H1 (cell line): ENCODE measurements at regions not wholly inside any gene's neighbourhood (a gene's known extent, or its start where the extent isn't known, plus 50 kb on each side); places are given as distances from the start of the nearest gene placed in this dataset.

Experiments used
- CTCF ChIA-PET: fragments of 300-600 bp; sonication (Branson Sonifier 250); formaldehyde crosslinking; loops from one replicate; lab custom pipeline; 2021; ENCODE audit not compliant: partially characterized antibody; lab: Charles Lee
- POLR2A ChIA-PET: fragments of 300-600 bp; sonication (Branson Sonifier 250); formaldehyde crosslinking; loops from one replicate; lab custom pipeline; 2021; ENCODE audit warnings: inconsistent platforms; ENCODE audit not compliant: partially characterized antibody; lab: Charles Lee
- DNase-seq, 2 experiments: peaks; one replicate each; pipeline versions ENCODE4 v3.0.0 to v3.0.0-alpha.2; 2010 to 2022; ENCODE audit warnings: low spot score in 2 of 2, low read depth in 1 of 2, mixed read lengths in 1 of 2
- FAIRE-seq: peaks from 2 replicates; lab custom pipeline; 2011; peaks lifted over from hg19 to GRCh38; lab: Jason Lieb, UNC
- H2AFZ ChIP-seq: 2 replicates; pipeline ENCODE4 v1.8.1; 2012; ENCODE audit warnings: low read length, inconsistent platforms
- H2AK5ac ChIP-seq: 2 replicates; pipeline ENCODE4 v1.6.1; 2013; ENCODE audit warnings: low read depth, low read length
- H2BK120ac ChIP-seq: replicated peaks from 2 replicates; pipeline ENCODE3; 2013; ENCODE audit warnings: low read depth, low read length, inconsistent platforms
- H2BK12ac ChIP-seq: 2 replicates; pipeline ENCODE4 v1.6.1; 2013; ENCODE audit warnings: low read depth, low read length
- H2BK15ac ChIP-seq: 2 replicates; pipeline ENCODE4 v1.6.1; 2013; ENCODE audit warnings: low read length
- H2BK20ac ChIP-seq: 2 replicates; pipeline ENCODE4 v1.6.1; 2013; ENCODE audit warnings: low read length
- H2BK5ac ChIP-seq: 2 replicates; pipeline ENCODE4 v1.6.1; 2013; ENCODE audit warnings: low read depth, low read length
- H3K14ac ChIP-seq: 2 replicates; pipeline ENCODE4 v1.6.1; 2013; ENCODE audit warnings: inconsistent platforms; ENCODE audit not compliant: insufficient read length
- H3K18ac ChIP-seq: 2 replicates; pipeline ENCODE4 v1.6.1; 2013; ENCODE audit warnings: low read length; ENCODE audit errors: extremely low read depth
- H3K23ac ChIP-seq: 2 replicates; pipeline ENCODE4 v1.6.1; 2013; ENCODE audit warnings: inconsistent platforms; ENCODE audit not compliant: insufficient read length
- H3K23me2 ChIP-seq: 2 replicates; pipeline ENCODE4 v1.6.1; 2013; ENCODE audit warnings: low read depth, low read length
- H3K27ac ChIP-seq: 2 replicates; pipeline ENCODE4 v1.6.1; 2011; ENCODE audit warnings: low read depth, low read length, inconsistent platforms
- H3K27me3 ChIP-seq, 4 experiments: replicated peaks in 1 of 4; 1 replicate in 1 of 4; 2 replicates in 3 of 4; pipeline versions ENCODE4 v1.6.1 to v1.8.1; 2011 to 2013; ENCODE audit warnings: low read length in 3 of 4, mild to moderate bottlenecking in 3 of 4, inconsistent platforms in 2 of 4, mixed read lengths in 2 of 4, moderate library complexity in 1 of 4; ENCODE audit not compliant: control insufficient read depth in 3 of 4, insufficient read depth in 3 of 4; ENCODE audit errors: extremely low read depth in 1 of 4
- H3K36me3 ChIP-seq, 4 experiments: 2 replicates each; pipeline versions ENCODE4 v1.6.1 to v1.8.1; 2011 to 2013; ENCODE audit warnings: mild to moderate bottlenecking in 4 of 4, low read length in 3 of 4, moderate library complexity in 2 of 4, control low read depth in 1 of 4, inconsistent platforms in 1 of 4; ENCODE audit not compliant: insufficient read depth in 4 of 4, control insufficient read depth in 2 of 4
- H3K4ac ChIP-seq: replicated peaks from 2 replicates; pipeline ENCODE3; 2013; ENCODE audit warnings: low read length, low read depth, mixed read lengths, inconsistent platforms; ENCODE audit not compliant: insufficient read length
- H3K4me1 ChIP-seq, 4 experiments: replicated peaks in 1 of 4; 1 replicate in 1 of 4; 2 replicates in 3 of 4; pipeline versions ENCODE4 v1.6.1 to v1.8.1; 2011 to 2013; ENCODE audit warnings: low read length in 3 of 4, inconsistent platforms in 2 of 4, mixed read lengths in 1 of 4; ENCODE audit not compliant: insufficient read depth in 4 of 4, control insufficient read depth in 3 of 4
- H3K4me2 ChIP-seq, 2 experiments: 2 replicates each; pipeline versions ENCODE4 v1.6.1 to v1.8.1; 2011 to 2013; ENCODE audit warnings: low read depth in 2 of 2, low read length in 2 of 2, control low read depth in 1 of 2, inconsistent platforms in 1 of 2, mild to moderate bottlenecking in 1 of 2; ENCODE audit not compliant: insufficient read depth in 1 of 2
- H3K4me3 ChIP-seq, 4 experiments: fragments of 200-600, 300-600 bp in 1 of 4; sonication (generic), shearing (Covaris generic), sonication (Bioruptor Twin) in 1 of 4; 2 replicates each; pipeline versions ENCODE4 v1.5.1 to v1.8.1; 2011 to 2016; ENCODE audit warnings: low read length in 4 of 4, low read depth in 3 of 4, control low read depth in 2 of 4, inconsistent platforms in 2 of 4, mild to moderate bottlenecking in 2 of 4, mixed read lengths in 1 of 4, moderate library complexity in 1 of 4; ENCODE audit not compliant: insufficient read depth in 2 of 4; ENCODE audit errors: extremely low read depth in 1 of 4
- H3K56ac ChIP-seq: replicated peaks from 2 replicates; pipeline ENCODE3; 2013; ENCODE audit warnings: low read depth, mild to moderate bottlenecking, mixed read lengths, low read length, inconsistent platforms; ENCODE audit not compliant: insufficient read length
- H3K79me1 ChIP-seq: 2 replicates; pipeline ENCODE4 v1.6.1; 2013; ENCODE audit warnings: low read depth, low read length, control low read depth
- H3K79me2 ChIP-seq, 2 experiments: 2 replicates each; pipeline versions ENCODE4 v1.6.1 to v1.8.1; 2012 to 2013; ENCODE audit warnings: low read length in 2 of 2, mild to moderate bottlenecking in 2 of 2, inconsistent platforms in 1 of 2; ENCODE audit not compliant: insufficient read depth in 2 of 2, control insufficient read depth in 1 of 2
- H3K9ac ChIP-seq, 4 experiments: replicated peaks in 1 of 4; 1 replicate in 1 of 4; 2 replicates in 3 of 4; pipeline versions ENCODE4 v1.6.1 to v1.8.1; 2011 to 2013; ENCODE audit warnings: low read depth in 3 of 4, low read length in 3 of 4, control low read depth in 2 of 4, mild to moderate bottlenecking in 2 of 4, moderate library complexity in 2 of 4, inconsistent platforms in 1 of 4; ENCODE audit errors: extremely low read depth in 1 of 4
- H3K9me3 ChIP-seq, 2 experiments: 2 replicates each; pipeline versions ENCODE4 v1.6.1 to v1.8.1; 2012 to 2013; ENCODE audit warnings: mild to moderate bottlenecking in 2 of 2, moderate library complexity in 2 of 2, control low read depth in 1 of 2, inconsistent platforms in 1 of 2, low read depth in 1 of 2, low read length in 1 of 2, mixed read lengths in 1 of 2; ENCODE audit not compliant: insufficient read depth in 2 of 2
- H4K20me1 ChIP-seq, 2 experiments: replicated peaks in 1 of 2; 2 replicates each; pipeline versions ENCODE3 to v1.8.1; 2011 to 2013; ENCODE audit warnings: inconsistent platforms in 2 of 2, low read length in 2 of 2, mild to moderate bottlenecking in 1 of 2; ENCODE audit not compliant: insufficient read depth in 2 of 2, control insufficient read depth in 1 of 2
- H4K5ac ChIP-seq: 2 replicates; pipeline ENCODE4 v1.6.1; 2013; ENCODE audit warnings: low read length, low read depth, mixed read lengths, inconsistent platforms; ENCODE audit not compliant: insufficient read length
- H4K8ac ChIP-seq: 2 replicates; pipeline ENCODE4 v1.8.0; 2013; ENCODE audit warnings: mild to moderate bottlenecking, moderate library complexity, low read length, inconsistent platforms; ENCODE audit not compliant: insufficient read depth; ENCODE audit errors: extremely low read depth
- H4K91ac ChIP-seq: replicated peaks from 2 replicates; pipeline ENCODE3; 2013; ENCODE audit warnings: low read length, mixed read lengths, inconsistent platforms; ENCODE audit not compliant: insufficient read length
- ASH2L ChIP-seq: fragments of 200-600, 300-600 bp; sonication (generic); IDR thresholded peaks from one replicate; pipeline ENCODE4 v1.7.1; 2017; ENCODE audit warnings: low read length
- EZH2 ChIP-seq: fragments of 200-600 bp; sonication (generic); IDR thresholded peaks from 2 replicates; pipeline ENCODE4 v1.7.1; 2012; ENCODE audit warnings: low read depth, mild to moderate bottlenecking, moderate library complexity, low read length, inconsistent platforms; ENCODE audit not compliant: severe bottlenecking
- JUN ChIP-seq: IDR thresholded peaks from 2 replicates; pipeline ENCODE4 v1.6.1; 2011; ENCODE audit warnings: low read depth, mild to moderate bottlenecking, improper control_type of control experiment, low read length
- RBBP5 ChIP-seq: IDR thresholded peaks from 2 replicates; pipeline ENCODE4 v1.7.1; 2012; ENCODE audit warnings: low read depth, mild to moderate bottlenecking, inconsistent platforms, low read length, moderate library complexity, borderline replicate concordance
- SAP30 ChIP-seq: fragments of 300-600 bp; sonication (generic); IDR thresholded peaks from 2 replicates; pipeline ENCODE4 v1.7.1; 2012; ENCODE audit warnings: low read length, moderate library complexity, mild to moderate bottlenecking, inconsistent platforms; ENCODE audit not compliant: insufficient read depth, insufficient replicate concordance
- SP2 ChIP-seq: IDR thresholded peaks from 2 replicates; pipeline ENCODE4 v1.6.1; 2012; ENCODE audit warnings: mild to moderate bottlenecking, low read length, inconsistent platforms
- SRF ChIP-seq: IDR thresholded peaks from 2 replicates; pipeline ENCODE4 v1.6.1; 2011; ENCODE audit warnings: mild to moderate bottlenecking, low read depth, low read length, moderate library complexity
- YY1 ChIP-seq: IDR thresholded peaks from 2 replicates; pipeline ENCODE4 v1.6.1; 2011; ENCODE audit warnings: low read depth, mild to moderate bottlenecking, low read length
- ZNF274 ChIP-seq: IDR thresholded peaks from 2 replicates; pipeline ENCODE4 v1.7.0; 2012; ENCODE audit warnings: low read length, borderline replicate concordance; ENCODE audit errors: extremely low read depth
- WGBS, 2 experiments: shearing (Covaris generic) in 1 of 2; methylation state at CpG; one replicate each; pipeline versions ENCODE4 v1.1.6 to v1.1.7; 2013 to 2015; ENCODE audit warnings: low lambda C conversion rate in 2 of 2, mixed read lengths in 2 of 2, inconsistent platforms in 1 of 2, low coverage in 1 of 2, missing lambda C conversion rate in 1 of 2; ENCODE audit not compliant: insufficient replicate concordance in 2 of 2, insufficient coverage in 1 of 2, insufficient read length in 1 of 2; ENCODE audit errors: extremely low coverage in 1 of 2, missing lambda C conversion rate in 1 of 2; 5-methylcytosine and 5-hydroxymethylcytosine counted together

GRCh38 chr4:137980641-137981040, 261.5 kb downstream of the SLC7A11 start:
- Histone ChIP-seq H2BK12ac (no peak overlapping the region), H3K79me1 (no peaks in the 10 kb centered on the region), H2BK120ac (no peak overlapping the region), H3K4ac (no peak overlapping the region), H4K5ac (no peak overlapping the region), H2BK15ac (no peak overlapping the region), H3K4me3 (no peak overlapping the region), H2AFZ (no peak overlapping the region), H3K36me3 (no peaks in the 10 kb centered on the region), H3K27ac (no peak overlapping the region), H3K79me2 (no peaks in the 10 kb centered on the region), H3K9me3 (no peaks in the 10 kb centered on the region), H2BK20ac (no peak overlapping the region), H3K23me2 (no peaks in the 10 kb centered on the region; the same call in 1 of the 2 replicates), H3K56ac (no peak overlapping the region), H3K4me2 (no peak overlapping the region), H4K91ac (no peak overlapping the region), H4K20me1 (no peaks in the 10 kb centered on the region), H2BK5ac (no peak overlapping the region), H3K27me3 (no peaks in the 10 kb centered on the region), H3K9ac (no peak overlapping the region), H3K23ac (no peak overlapping the region), H3K14ac (no peak overlapping the region), H3K4me1 (no peaks in the 10 kb centered on the region), H4K8ac (no peak overlapping the region), H3K18ac (no peak overlapping the region), H2AK5ac (no peak overlapping the region)
- ChIA-PET CTCF (interaction anchor here (1.2 kb wide), 1 partner anchor 110 kb away, joined by 3 read pairs; no protein-coding TSS in a partner anchor), POLR2A (no interaction called here)
- TF ChIP-seq YY1 (no peak), SAP30 (no peak), EZH2 (no peak), SP2 (no peak), SRF (no peak), ZNF274 (no peak), RBBP5 (no peak), ASH2L (no peak), JUN (no peak)
- DNase-seq (no peak), FAIRE-seq (no peak)
- 97% methylated on average over 2 of the region's 2 CpGs; no CpG with 5 or more reads in 1 of the 2 experiments for WGBS, 2 experiments
